ENCODE measurements at regions not wholly inside any gene's neighbourhood (a gene's known extent, or its start where the extent isn't known, plus 50 kb on each side); places are given as distances from the start of the nearest gene placed in this dataset.
"Not testable (repeated sequence)": the region's sequence is repeated elsewhere in the genome, so short reads cannot be mapped to it uniquely, and the experiment has no call there.

- not testable (repeated sequence) for DNase-seq (ENCODE audit: low read depth)
Measured at GRCh38 chr2:111287646-111288568, 167.2 kb downstream of the BCL2L11 start.

GRCh38 chr2:111290370-111290769, 169.7 kb downstream of the BCL2L11 start:
- not testable (repeated sequence) for DNase-seq (ENCODE audit: low read depth)

- not testable (repeated sequence) for DNase-seq (ENCODE audit: low read depth)
Measured at GRCh38 chr2:111291566-111291965, 170.9 kb downstream of the BCL2L11 start.

- not testable (repeated sequence) for DNase-seq (ENCODE audit: low read depth)
Measured at GRCh38 chr2:111292232-111292968, 171.7 kb downstream of the BCL2L11 start.

GRCh38 chr2:111294699-111295098, 174.0 kb downstream of the BCL2L11 start:
- DNase-seq (ENCODE audit: low read depth) = not testable (repeated sequence)

GRCh38 chr2:111296122-111296804, 175.5 kb downstream of the BCL2L11 start:
- not testable (repeated sequence) for DNase-seq (ENCODE audit: low read depth)

- not testable (repeated sequence) for DNase-seq (ENCODE audit: low read depth)
Measured at GRCh38 chr2:111297128-111297527, 176.4 kb downstream of the BCL2L11 start.

- not testable (repeated sequence) for DNase-seq (ENCODE audit: low read depth)
Measured at GRCh38 chr2:111298927-111299326, 178.2 kb downstream of the BCL2L11 start.

- not testable (repeated sequence) for DNase-seq (ENCODE audit: low read depth)
Measured at GRCh38 chr2:111299635-111300034, 178.9 kb downstream of the BCL2L11 start.

- DNase-seq (ENCODE audit: low read depth) = not testable (repeated sequence)
Measured at GRCh38 chr2:111301677-111302076, 181.0 kb downstream of the BCL2L11 start.

- not testable (repeated sequence) for DNase-seq (ENCODE audit: low read depth)
Measured at GRCh38 chr2:111302397-111303218, 181.9 kb downstream of the BCL2L11 start.

- DNase-seq (ENCODE audit: low read depth) = not testable (repeated sequence)
Measured at GRCh38 chr2:111307302-111307701, 186.6 kb downstream of the BCL2L11 start.

GRCh38 chr2:111309231-111310075, 188.7 kb downstream of the BCL2L11 start:
- not testable (repeated sequence) for DNase-seq (ENCODE audit: low read depth)

GRCh38 chr2:111310395-111310794, 189.7 kb downstream of the BCL2L11 start:
- not testable (repeated sequence) for DNase-seq (ENCODE audit: low read depth)

- DNase-seq (ENCODE audit: low read depth) = not testable (repeated sequence)
Measured at GRCh38 chr2:111311568-111311967, 190.9 kb downstream of the BCL2L11 start.

- not testable (repeated sequence) for DNase-seq (ENCODE audit: low read depth)
Measured at GRCh38 chr2:111312897-111313607, 192.3 kb downstream of the BCL2L11 start.

GRCh38 chr2:111313711-111314110, 193.0 kb downstream of the BCL2L11 start:
- not testable (repeated sequence) for DNase-seq (ENCODE audit: low read depth)

GRCh38 chr2:111315188-111315917, 194.6 kb downstream of the BCL2L11 start:
- not testable (repeated sequence) for DNase-seq (ENCODE audit: low read depth)

All from T follicular helper cell (primary cell).